GM19043 (cell line): ENCODE measurements at regions not wholly inside any gene's neighbourhood (a gene's known extent, or its start where the extent isn't known, plus 50 kb on each side); places are given as distances from the start of the nearest gene placed in this dataset.

Experiments used
- ATAC-seq: cut with Tn5 transposase; IDR thresholded peaks from one replicate; pipeline ENCODE4 v1.9.1; 2021; ENCODE audit warnings: low read depth; ENCODE audit not compliant: unreplicated experiment

DNA sequence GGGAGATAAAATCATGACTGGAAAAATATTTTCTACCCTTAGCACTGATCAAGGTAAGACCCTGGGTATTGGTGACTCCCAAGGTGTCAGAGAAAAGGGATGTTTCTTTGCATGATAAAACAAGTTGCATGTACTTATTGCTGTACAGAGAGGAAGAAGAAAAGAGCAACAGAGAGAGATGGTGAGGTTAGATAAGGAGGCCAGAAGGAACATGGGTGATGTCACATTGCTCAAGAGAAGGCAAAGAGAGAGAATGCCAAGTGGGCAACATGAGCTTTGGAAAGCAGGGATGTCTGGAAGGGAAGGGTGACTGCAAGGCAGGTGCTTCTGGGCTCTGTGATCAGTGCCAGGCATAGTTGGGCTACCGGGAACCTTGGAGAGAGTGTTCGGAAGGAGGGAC is 65.1 kb upstream of the ADARB2 start:
- no peak for ATAC-seq

GRCh38 chr10:1788401-1788800 is 51.1 kb upstream of the ADARB2 start:
- no peak for ATAC-seq
